Right lobe of liver (tissue), 6 donors: ENCODE measurements at regions not wholly inside any gene's neighbourhood (a gene's known extent, or its start where the extent isn't known, plus 50 kb on each side); places are given as distances from the start of the nearest gene placed in this dataset.

Experiments used
- ATAC-seq, 4 donors: fragments of 200-7000 bp; cut with Tn5 transposase; one replicate each; pipeline ENCODE4 v1.9.1; 2020; ENCODE audit warnings: mild to moderate bottlenecking in 4 of 4, moderate library complexity in 4 of 4
- DNase-seq, 3 donors: peaks; one replicate each; pipeline ENCODE4 v3.0.0-alpha.2; 2020
- H3K27ac ChIP-seq, 3 donors: fragments of 200-600 bp; one replicate each; pipeline ENCODE4 v1.8.0; 2022
- H3K27me3 ChIP-seq, 2 donors: fragments of 200-600 bp; one replicate each; pipeline ENCODE4 v1.8.0; 2022
- H3K36me3 ChIP-seq, 4 donors: fragments of 200-600 bp; sonication (generic) in 1 of 4; one replicate each; pipeline versions ENCODE4 v1.5.1 to v1.8.0; 2017 to 2022; ENCODE audit warnings: control low read depth in 1 of 4
- H3K4me1 ChIP-seq, 4 donors: fragments of 200-600 bp; sonication (generic) in 1 of 4; one replicate each; pipeline versions ENCODE4 v1.5.1 to v1.8.0; 2017 to 2022; ENCODE audit warnings: control low read depth in 1 of 4
- H3K4me3 ChIP-seq, 3 donors: fragments of 200-600 bp; one replicate each; pipeline ENCODE4 v1.8.0; 2022
- H3K9me3 ChIP-seq, 4 donors: fragments of 200-600 bp; sonication (generic) in 1 of 4; one replicate each; pipeline versions ENCODE4 v1.5.1 to v1.8.0; 2017 to 2022; ENCODE audit warnings: control low read depth in 1 of 4
- POLR2A ChIP-seq: fragments of 450-650 bp; IDR thresholded peaks from one replicate; pipeline ENCODE4 v1.6.1; 2017; ENCODE audit warnings: antibody characterized with exemption, mild to moderate bottlenecking
- WGBS: methylation state at CpG from one replicate; pipeline ENCODE4 v1.1.6; 2018; ENCODE audit warnings: low coverage, low lambda C conversion rate; ENCODE audit not compliant: insufficient coverage; ENCODE audit errors: missing lambda C conversion rate; 5-methylcytosine and 5-hydroxymethylcytosine counted together
- intact Hi-C, 2 donors: fragments of 100-400 bp; cut with DNase I; formaldehyde crosslinking; loops; one replicate each; pipeline versions ENCODE4 v1.11.2 to v1.14.1; 2022
- TF ChIP-seq, protein P1 (sequence below), 4 donors: fragments of 200-600 bp in 3 of 4; fragments of 450-650 bp in 1 of 4; IDR thresholded peaks; one replicate each; pipeline versions ENCODE4 v1.5.1 to v1.8.0; 2016 to 2022; ENCODE audit warnings: antibody characterized with exemption in 4 of 4, mild to moderate bottlenecking in 2 of 4
- donor health status: DM: no; HTN: yes; CAD: no.
- donor health status: DM: no; HTN: no; CAD: no.
- donor health status: DM: no; HTN: no; CAD: no.
- donor health status: DM: no; HTN: yes; CAD: no.
- donor health status: DM: no; HTN: yes; CAD: no.

GRCh38 chr4:58205446-58206235 lies 1095.5 kb upstream of the IGFBP7 start:
- Histone ChIP-seq H3K27me3 (no peaks in the 10 kb centered on the region), H3K4me3 (no peak overlapping the region), H3K4me1 (no peaks in the 10 kb centered on the region), H3K27ac (no peak overlapping the region), H3K36me3 (no peaks in the 10 kb centered on the region), H3K9me3 (no peaks in the 10 kb centered on the region)
- no peak for TF ChIP-seq POLR2A
- TF ChIP-seq, protein P1, sequence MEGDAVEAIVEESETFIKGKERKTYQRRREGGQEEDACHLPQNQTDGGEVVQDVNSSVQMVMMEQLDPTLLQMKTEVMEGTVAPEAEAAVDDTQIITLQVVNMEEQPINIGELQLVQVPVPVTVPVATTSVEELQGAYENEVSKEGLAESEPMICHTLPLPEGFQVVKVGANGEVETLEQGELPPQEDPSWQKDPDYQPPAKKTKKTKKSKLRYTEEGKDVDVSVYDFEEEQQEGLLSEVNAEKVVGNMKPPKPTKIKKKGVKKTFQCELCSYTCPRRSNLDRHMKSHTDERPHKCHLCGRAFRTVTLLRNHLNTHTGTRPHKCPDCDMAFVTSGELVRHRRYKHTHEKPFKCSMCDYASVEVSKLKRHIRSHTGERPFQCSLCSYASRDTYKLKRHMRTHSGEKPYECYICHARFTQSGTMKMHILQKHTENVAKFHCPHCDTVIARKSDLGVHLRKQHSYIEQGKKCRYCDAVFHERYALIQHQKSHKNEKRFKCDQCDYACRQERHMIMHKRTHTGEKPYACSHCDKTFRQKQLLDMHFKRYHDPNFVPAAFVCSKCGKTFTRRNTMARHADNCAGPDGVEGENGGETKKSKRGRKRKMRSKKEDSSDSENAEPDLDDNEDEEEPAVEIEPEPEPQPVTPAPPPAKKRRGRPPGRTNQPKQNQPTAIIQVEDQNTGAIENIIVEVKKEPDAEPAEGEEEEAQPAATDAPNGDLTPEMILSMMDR (IDR thresholded peaks at IDR 0.05): no peak
- 57% methylated on average over 3 of the region's 3 CpGs for whole genome bisulfite sequencing
- DNase-seq: no peak
- intact Hi-C loops: no loop called here
- no peak for ATAC-seq

DNA sequence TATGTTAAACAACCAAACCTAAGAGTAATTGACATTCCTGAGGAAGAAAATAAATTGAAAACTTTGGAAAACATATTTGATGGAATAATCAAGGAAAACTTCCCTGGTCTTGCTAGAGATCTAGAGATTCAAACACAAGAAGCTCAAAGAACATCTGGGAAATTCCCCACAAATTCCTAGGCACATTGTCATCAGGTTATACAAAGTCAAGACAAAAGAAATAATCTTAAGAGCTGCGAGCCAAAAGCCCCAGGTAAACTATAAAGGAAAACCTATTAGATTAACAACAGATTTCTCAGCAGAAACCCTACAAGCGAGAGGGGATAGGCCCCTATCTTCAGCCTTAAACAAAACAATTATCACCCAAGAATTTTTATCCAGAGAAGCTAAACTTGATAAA lies 1082.0 kb upstream of the IGFBP7 start:
- Histone ChIP-seq H3K9me3 (no peaks in the 10 kb centered on the region), H3K27me3 (no peaks in the 10 kb centered on the region), H3K4me1 (no peaks in the 10 kb centered on the region), H3K36me3 (no peaks in the 10 kb centered on the region), H3K4me3 (no peak overlapping the region), H3K27ac (no peak overlapping the region)
- DNase-seq: no peak
- 36% methylated on average over 2 of the region's 2 CpGs for WGBS
- TF ChIP-seq, protein P1 (IDR thresholded peaks at IDR 0.05): no peak
- TF ChIP-seq POLR2A: no peak
- no peak for ATAC-seq
- intact Hi-C loops: no loop called here

GRCh38 chr4:58191109-58191508 lies 1080.9 kb upstream of the IGFBP7 start:
- Histone ChIP-seq H3K4me3 (no peak overlapping the region), H3K27ac (no peak overlapping the region), H3K36me3 (no peaks in the 10 kb centered on the region), H3K4me1 (no peaks in the 10 kb centered on the region), H3K27me3 (no peaks in the 10 kb centered on the region), H3K9me3 (no peaks in the 10 kb centered on the region)
- intact Hi-C loops: no loop called here
- WGBS: 60% methylated on average over 1 of the region's 5 CpGs
- TF ChIP-seq, protein P1 (IDR thresholded peaks at IDR 0.05): no peak
- no peak for TF ChIP-seq POLR2A
- DNase-seq (no peak), ATAC-seq (no peak)

DNA sequence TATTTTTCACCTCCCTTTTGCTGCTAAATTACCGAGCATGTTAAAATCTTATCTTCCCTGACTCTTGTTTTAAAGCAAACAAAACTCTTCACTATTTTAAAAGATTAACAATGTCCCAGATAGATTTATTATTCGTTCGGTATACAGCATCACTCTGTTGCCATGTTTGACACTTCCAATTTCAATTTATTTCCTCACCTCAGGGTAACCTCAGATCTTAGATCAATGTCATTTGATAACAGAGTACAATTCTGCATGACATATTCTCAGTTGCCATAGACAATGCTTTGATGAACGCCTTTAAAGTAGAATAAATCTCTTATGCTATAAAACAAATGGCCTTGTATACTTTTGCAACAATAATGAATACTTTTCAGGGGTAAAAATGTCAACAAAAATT lies 1078.1 kb upstream of the IGFBP7 start:
- WGBS: 48% methylated on average over 4 of the region's 4 CpGs
- Histone ChIP-seq H3K9me3 (no peaks in the 10 kb centered on the region), H3K36me3 (no peaks in the 10 kb centered on the region), H3K27me3 (no peaks in the 10 kb centered on the region), H3K27ac (no peak overlapping the region), H3K4me3 (no peak overlapping the region), H3K4me1 (no peaks in the 10 kb centered on the region)
- no peak for DNase-seq
- no peak for TF ChIP-seq POLR2A
- TF ChIP-seq, protein P1 (IDR thresholded peaks at IDR 0.05): no peak
- intact Hi-C loops: no loop called here
- ATAC-seq: no peak
